ENCODE measurements at regions not wholly inside any gene's neighbourhood (a gene's known extent, or its start where the extent isn't known, plus 50 kb on each side); places are given as distances from the start of the nearest gene placed in this dataset.
"Not testable (repeated sequence)": the region's sequence is repeated elsewhere in the genome, so short reads cannot be mapped to it uniquely, and the experiment has no call there.

DNA sequence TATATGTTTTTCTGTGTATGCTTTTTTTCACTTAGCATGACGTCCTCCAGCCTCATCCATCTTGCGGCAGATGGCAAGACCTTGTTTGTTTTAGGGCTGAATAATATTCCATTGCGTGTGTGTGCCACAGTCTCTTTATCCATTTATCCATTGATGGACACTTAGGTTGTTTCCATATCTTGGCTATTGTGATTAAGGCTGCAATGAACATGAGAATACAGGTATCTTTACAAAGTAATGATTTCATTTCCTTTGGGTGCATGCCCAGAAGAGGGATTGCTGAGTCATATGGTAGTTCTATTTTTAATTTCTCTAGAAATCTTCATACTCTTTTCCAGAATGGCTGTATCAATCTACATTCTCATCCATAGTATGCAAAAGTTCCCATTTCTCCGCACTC is 85.3 kb upstream of the ADCY2 start:
- not testable (repeated sequence) for H3K36me3 Mint-ChIP-seq (ENCODE audit: insufficient read depth); H3K4me1 Mint-ChIP-seq (ENCODE audit: low read depth); H3K27me3 Mint-ChIP-seq; H3K9me3 Mint-ChIP-seq (ENCODE audit: low read depth); H3K4me3 Mint-ChIP-seq (ENCODE audit: low read depth); H3K27ac Mint-ChIP-seq; DNase-seq (ENCODE audit: low spot score, unreplicated experiment)

DNA sequence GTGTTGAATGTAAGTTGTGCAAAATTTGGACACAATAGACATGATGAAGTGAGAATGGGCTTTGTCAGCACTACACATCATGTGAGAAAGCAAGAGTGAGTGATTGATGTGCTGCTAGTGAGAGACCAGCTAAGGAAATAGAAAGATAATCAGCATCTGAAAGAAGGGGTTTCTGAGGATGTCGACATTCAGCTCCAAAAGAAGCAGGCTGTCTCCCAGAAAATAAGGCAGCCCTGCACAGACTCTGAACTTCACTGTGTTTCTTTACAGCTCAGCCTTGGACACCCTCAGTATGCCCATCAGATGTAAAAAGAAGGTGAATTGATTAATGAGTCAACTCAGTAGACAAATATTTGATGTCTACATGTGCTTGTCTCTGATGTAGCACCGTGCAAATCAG is 80.8 kb upstream of the ADCY2 start:
- Mint-ChIP-seq H3K9me3 (ENCODE audit: low read depth) (peaks cover 3% of the 10 kb centered on the region), H3K36me3 (ENCODE audit: insufficient read depth) (no peaks in the 10 kb centered on the region), H3K4me1 (ENCODE audit: low read depth) (peaks cover 3% of the 10 kb centered on the region), H3K4me3 (ENCODE audit: low read depth) (no peak overlapping the region), H3K27me3 (peaks cover 29% of the 10 kb centered on the region), H3K27ac (no peak overlapping the region)
- TF ChIP-seq, protein P1, sequence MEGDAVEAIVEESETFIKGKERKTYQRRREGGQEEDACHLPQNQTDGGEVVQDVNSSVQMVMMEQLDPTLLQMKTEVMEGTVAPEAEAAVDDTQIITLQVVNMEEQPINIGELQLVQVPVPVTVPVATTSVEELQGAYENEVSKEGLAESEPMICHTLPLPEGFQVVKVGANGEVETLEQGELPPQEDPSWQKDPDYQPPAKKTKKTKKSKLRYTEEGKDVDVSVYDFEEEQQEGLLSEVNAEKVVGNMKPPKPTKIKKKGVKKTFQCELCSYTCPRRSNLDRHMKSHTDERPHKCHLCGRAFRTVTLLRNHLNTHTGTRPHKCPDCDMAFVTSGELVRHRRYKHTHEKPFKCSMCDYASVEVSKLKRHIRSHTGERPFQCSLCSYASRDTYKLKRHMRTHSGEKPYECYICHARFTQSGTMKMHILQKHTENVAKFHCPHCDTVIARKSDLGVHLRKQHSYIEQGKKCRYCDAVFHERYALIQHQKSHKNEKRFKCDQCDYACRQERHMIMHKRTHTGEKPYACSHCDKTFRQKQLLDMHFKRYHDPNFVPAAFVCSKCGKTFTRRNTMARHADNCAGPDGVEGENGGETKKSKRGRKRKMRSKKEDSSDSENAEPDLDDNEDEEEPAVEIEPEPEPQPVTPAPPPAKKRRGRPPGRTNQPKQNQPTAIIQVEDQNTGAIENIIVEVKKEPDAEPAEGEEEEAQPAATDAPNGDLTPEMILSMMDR (IDR thresholded peaks at IDR 0.05; ENCODE audit: unreplicated experiment), result no peak
- no peak for DNase-seq (ENCODE audit: low spot score, unreplicated experiment)

- H3K27ac Mint-ChIP-seq, result no peak overlapping the region
- H3K36me3 Mint-ChIP-seq (ENCODE audit: insufficient read depth), result no peaks in the 10 kb centered on the region
- H3K9me3 Mint-ChIP-seq (ENCODE audit: low read depth), result no peaks in the 10 kb centered on the region
- H3K27me3 Mint-ChIP-seq, result peaks cover 29% of the 10 kb centered on the region
- TF ChIP-seq, protein P1 (IDR thresholded peaks at IDR 0.05; ENCODE audit: unreplicated experiment), result no peak
- DNase-seq (ENCODE audit: low spot score, unreplicated experiment), result no peak
- H3K4me1 Mint-ChIP-seq (ENCODE audit: low read depth), result peaks cover 3% of the 10 kb centered on the region
- H3K4me3 Mint-ChIP-seq (ENCODE audit: low read depth), result no peak overlapping the region
Observed at GRCh38 chr5:7317751-7318150, 78.2 kb upstream of the ADCY2 start.

- Mint-ChIP-seq H3K4me3 (ENCODE audit: low read depth) (no peak overlapping the region), H3K27ac (no peak overlapping the region), H3K27me3 (peaks cover 19% of the 10 kb centered on the region), H3K36me3 (ENCODE audit: insufficient read depth) (no peaks in the 10 kb centered on the region), H3K9me3 (ENCODE audit: low read depth) (no peaks in the 10 kb centered on the region), H3K4me1 (ENCODE audit: low read depth) (no peaks in the 10 kb centered on the region)
- TF ChIP-seq, protein P1 (IDR thresholded peaks at IDR 0.05; ENCODE audit: unreplicated experiment), result no peak
- no peak for DNase-seq (ENCODE audit: low spot score, unreplicated experiment)
Observed at GRCh38 chr5:7320701-7321301, 75.1 kb upstream of the ADCY2 start.

GRCh38 chr5:7321724-7322123 is 74.2 kb upstream of the ADCY2 start:
- H3K9me3 Mint-ChIP-seq (ENCODE audit: low read depth), result no peaks in the 10 kb centered on the region
- no peak overlapping the region for H3K27ac Mint-ChIP-seq
- H3K4me1 Mint-ChIP-seq (ENCODE audit: low read depth), result no peaks in the 10 kb centered on the region

GRCh38 chr5:7324919-7325318 is 71.0 kb upstream of the ADCY2 start:
- Mint-ChIP-seq H3K27me3 (peaks cover 6% of the 10 kb centered on the region), H3K4me1 (ENCODE audit: low read depth) (peaks cover 5% of the 10 kb centered on the region), H3K4me3 (ENCODE audit: low read depth) (no peak overlapping the region), H3K9me3 (ENCODE audit: low read depth) (no peaks in the 10 kb centered on the region), H3K27ac (no peak overlapping the region), H3K36me3 (ENCODE audit: insufficient read depth) (no peaks in the 10 kb centered on the region)
- TF ChIP-seq, protein P1 (IDR thresholded peaks at IDR 0.05; ENCODE audit: unreplicated experiment), result no peak
- DNase-seq (ENCODE audit: low spot score, unreplicated experiment), result no peak

More at GRCh38 chr5:7321724-7322123, 74.2 kb upstream of the ADCY2 start:
- TF ChIP-seq, protein P1 (IDR thresholded peaks at IDR 0.05; ENCODE audit: unreplicated experiment), result no peak
- H3K27me3 Mint-ChIP-seq, result peaks cover 12% of the 10 kb centered on the region
- no peak for DNase-seq (ENCODE audit: low spot score, unreplicated experiment)
- H3K36me3 Mint-ChIP-seq (ENCODE audit: insufficient read depth), result no peaks in the 10 kb centered on the region
- no peak overlapping the region for H3K4me3 Mint-ChIP-seq (ENCODE audit: low read depth)

Measured in progenitor cell of endocrine pancreas (in vitro differentiated cells).